ENCODE measurements at regions not wholly inside any gene's neighbourhood (a gene's known extent, or its start where the extent isn't known, plus 50 kb on each side); places are given as distances from the start of the nearest gene placed in this dataset.

DNA sequence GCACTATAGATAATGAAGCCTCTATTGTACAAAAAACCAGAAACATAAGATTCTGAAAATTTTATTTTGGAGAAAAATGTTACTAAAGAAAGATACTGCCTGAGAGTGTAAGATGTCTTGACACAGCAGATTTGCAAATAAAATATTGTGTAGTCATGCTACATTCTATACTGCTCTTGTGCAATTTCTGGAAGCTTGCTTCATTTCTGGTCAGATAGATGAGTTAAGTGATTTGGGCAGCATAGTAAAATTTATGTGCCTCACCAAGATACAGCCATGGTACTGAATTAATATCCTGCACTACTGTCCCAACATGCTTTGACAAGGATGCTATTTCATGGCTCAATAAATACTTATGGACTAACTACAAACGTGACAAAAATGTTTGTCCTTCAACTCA, 55.1 kb upstream of the STARD13 start:
- H3K9me3 ChIP-seq: no peaks in the 10 kb centered on the region
- intact Hi-C loops (cut with DNase I): no loop called here
- no peak overlapping the region for H3K27ac ChIP-seq (replicated peaks in 1 of 4)
- WGBS: 73% methylated on average over 1 of the region's 1 CpG
- H3K36me3 ChIP-seq: no peaks in the 10 kb centered on the region
- H3K27me3 ChIP-seq: no peaks in the 10 kb centered on the region
- no peak overlapping the region for H3K4me3 ChIP-seq
- TF ChIP-seq POLR2A (IDR thresholded peaks at IDR 0.05; ENCODE audit: low read depth) (no peak), EP300 (IDR thresholded peaks at IDR 0.05) (no peak), POLR2AphosphoS5 (IDR thresholded peaks at IDR 0.05) (no peak)
- TF ChIP-seq, protein P1, sequence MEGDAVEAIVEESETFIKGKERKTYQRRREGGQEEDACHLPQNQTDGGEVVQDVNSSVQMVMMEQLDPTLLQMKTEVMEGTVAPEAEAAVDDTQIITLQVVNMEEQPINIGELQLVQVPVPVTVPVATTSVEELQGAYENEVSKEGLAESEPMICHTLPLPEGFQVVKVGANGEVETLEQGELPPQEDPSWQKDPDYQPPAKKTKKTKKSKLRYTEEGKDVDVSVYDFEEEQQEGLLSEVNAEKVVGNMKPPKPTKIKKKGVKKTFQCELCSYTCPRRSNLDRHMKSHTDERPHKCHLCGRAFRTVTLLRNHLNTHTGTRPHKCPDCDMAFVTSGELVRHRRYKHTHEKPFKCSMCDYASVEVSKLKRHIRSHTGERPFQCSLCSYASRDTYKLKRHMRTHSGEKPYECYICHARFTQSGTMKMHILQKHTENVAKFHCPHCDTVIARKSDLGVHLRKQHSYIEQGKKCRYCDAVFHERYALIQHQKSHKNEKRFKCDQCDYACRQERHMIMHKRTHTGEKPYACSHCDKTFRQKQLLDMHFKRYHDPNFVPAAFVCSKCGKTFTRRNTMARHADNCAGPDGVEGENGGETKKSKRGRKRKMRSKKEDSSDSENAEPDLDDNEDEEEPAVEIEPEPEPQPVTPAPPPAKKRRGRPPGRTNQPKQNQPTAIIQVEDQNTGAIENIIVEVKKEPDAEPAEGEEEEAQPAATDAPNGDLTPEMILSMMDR (IDR thresholded peaks at IDR 0.05): no peak
- peaks cover 0 to 9% (median 3%) of the 10 kb centered on the region in 4 donors for H3K4me1 ChIP-seq
- no peak for DNase-seq (ENCODE audit: extremely low spot score)

DNA sequence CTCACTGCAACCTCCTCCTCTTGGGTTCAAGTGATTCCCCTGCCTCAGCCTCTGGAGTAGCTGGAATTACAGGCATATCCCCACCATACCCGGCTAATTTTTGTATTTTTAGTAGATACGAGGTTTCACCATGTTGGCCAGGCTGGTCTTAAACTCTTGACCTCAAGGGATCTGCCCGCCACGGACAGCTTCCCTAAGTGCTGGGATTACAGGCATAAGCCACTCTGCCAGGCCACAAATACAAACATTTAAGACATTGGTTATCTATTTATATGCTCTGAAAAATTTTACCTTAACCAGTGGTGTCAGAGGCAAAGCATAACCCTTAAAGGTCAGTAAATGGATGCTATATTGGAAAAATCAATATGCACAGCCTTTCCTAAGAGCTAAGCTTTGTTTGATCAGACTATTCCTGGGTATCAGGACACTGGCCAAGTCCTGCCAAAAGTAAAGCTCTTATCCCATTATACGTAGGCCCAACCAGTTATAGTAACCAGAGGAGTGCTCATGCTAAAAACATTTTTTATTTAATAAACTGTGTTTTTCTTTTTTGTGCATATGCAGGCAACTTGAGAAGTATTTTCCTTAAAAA, 56.4 kb upstream of the STARD13 start:
- WGBS: 86% methylated on average over 5 of the region's 5 CpGs
- Histone ChIP-seq H3K9me3 (no peaks in the 10 kb centered on the region), H3K4me3 (no peak overlapping the region), H3K27me3 (no peaks in the 10 kb centered on the region), H3K27ac (replicated peaks in 1 of 4) (no peak overlapping the region), H3K4me1 (peaks cover 0 to 15% (median 4%) of the 10 kb centered on the region in 4 donors), H3K36me3 (no peaks in the 10 kb centered on the region)
- TF ChIP-seq POLR2AphosphoS5 (IDR thresholded peaks at IDR 0.05): no peak
- no peak for TF ChIP-seq POLR2A (IDR thresholded peaks at IDR 0.05; ENCODE audit: low read depth)
- TF ChIP-seq EP300 (IDR thresholded peaks at IDR 0.05): no peak
- TF ChIP-seq, protein P1 (IDR thresholded peaks at IDR 0.05): no peak
- intact Hi-C loops (cut with DNase I): no loop called here
- no peak for DNase-seq (ENCODE audit: extremely low spot score)

DNA sequence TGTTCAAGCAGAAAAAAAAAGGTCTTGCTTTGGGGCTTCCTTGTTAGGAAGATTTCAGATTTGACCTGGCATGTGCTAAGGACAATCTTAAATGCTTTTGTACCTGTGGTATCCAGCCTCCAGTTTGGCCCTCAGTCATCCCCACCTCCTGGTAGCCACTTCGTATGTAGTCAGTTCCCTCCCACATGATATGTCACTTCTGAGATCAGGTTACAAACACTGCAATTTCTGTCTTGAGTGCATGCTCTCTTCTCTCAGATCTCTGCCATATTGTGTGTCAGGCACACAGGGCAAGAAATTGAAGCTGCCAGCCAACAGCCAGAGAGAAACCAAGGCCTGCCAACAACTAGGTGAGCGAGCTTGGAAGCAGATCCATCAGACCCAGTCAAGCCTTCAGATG, 60.3 kb upstream of the STARD13 start:
- Histone ChIP-seq H3K27ac (replicated peaks in 1 of 4) (no peak overlapping the region), H3K4me3 (no peak overlapping the region), H3K36me3 (no peaks in the 10 kb centered on the region), H3K27me3 (no peaks in the 10 kb centered on the region), H3K9me3 (no peaks in the 10 kb centered on the region), H3K4me1 (peaks cover 4 to 47% (median 35%) of the 10 kb centered on the region in 4 donors)
- peak; percentile 39 for DNase-seq (ENCODE audit: extremely low spot score)
- intact Hi-C loops (cut with DNase I): loop anchor here (5.0 kb wide), 1 partner anchor 59 kb away; the partner anchor contains the start of gene STARD13
- 84% methylated on average over 2 of the region's 2 CpGs for WGBS
- TF ChIP-seq POLR2AphosphoS5 (IDR thresholded peaks at IDR 0.05) (no peak), EP300 (IDR thresholded peaks at IDR 0.05) (no peak), POLR2A (IDR thresholded peaks at IDR 0.05; ENCODE audit: low read depth) (no peak)
- TF ChIP-seq, protein P1 (IDR thresholded peaks at IDR 0.05): no peak

DNA sequence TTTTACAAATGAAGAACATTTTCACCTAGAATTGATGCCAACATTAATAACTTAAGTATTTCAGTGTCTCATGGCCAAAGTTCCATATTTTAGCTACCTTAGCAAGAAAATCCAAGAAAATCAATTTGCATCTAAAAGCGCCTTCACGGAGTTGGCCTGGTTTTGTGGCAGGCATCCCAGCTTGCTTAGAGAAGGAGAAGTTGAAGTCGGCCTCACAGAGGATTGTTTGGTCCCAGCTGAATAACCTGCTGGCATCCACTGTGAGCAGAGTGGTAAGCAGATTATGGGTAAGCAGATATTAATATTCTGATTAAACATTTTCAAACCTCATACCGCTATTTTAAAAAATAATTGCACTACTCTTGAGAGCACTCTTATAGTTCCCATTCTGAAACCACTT, 62.3 kb upstream of the STARD13 start:
- H3K4me1 ChIP-seq: peaks cover 4 to 55% (median 42%) of the 10 kb centered on the region in 4 donors
- H3K36me3 ChIP-seq: no peaks in the 10 kb centered on the region
- intact Hi-C loops (cut with DNase I): loop anchor here (5.0 kb wide), 1 partner anchor 61 kb away; the partner anchor contains the start of gene STARD13
- peak overlapping the region in 3 of 4 donors; percentile 3 to 82 (median 15) for H3K4me3 ChIP-seq
- no peaks in the 10 kb centered on the region for H3K27me3 ChIP-seq
- no peak for TF ChIP-seq POLR2AphosphoS5 (IDR thresholded peaks at IDR 0.05)
- no peak for TF ChIP-seq EP300 (IDR thresholded peaks at IDR 0.05)
- H3K27ac ChIP-seq (replicated peaks in 1 of 4): peak overlapping the region in 3 of 4 donors; percentile 49 to 92 (median 88)
- 66% methylated on average over 4 of the region's 4 CpGs for WGBS
- no peaks in the 10 kb centered on the region for H3K9me3 ChIP-seq
- no peak for DNase-seq (ENCODE audit: extremely low spot score)

DNA sequence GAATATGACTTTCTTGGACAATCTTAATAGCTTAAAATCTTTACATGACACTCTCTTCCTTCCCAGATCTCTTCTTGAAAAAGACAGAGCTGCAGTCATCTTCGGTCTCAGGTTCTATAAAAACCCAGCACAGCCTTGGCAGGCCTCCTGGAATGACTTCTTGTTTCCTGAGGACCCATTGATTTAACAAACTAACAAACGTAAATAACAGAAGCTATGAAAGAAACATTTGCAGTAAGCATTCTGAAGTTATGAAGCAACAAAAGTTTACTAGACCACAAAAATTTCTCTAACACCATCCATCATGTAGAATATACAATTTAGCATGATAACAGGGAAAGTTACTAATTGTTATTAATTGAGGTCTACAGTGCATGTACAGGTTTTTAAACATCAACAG, 62.8 kb upstream of the STARD13 start:
- intact Hi-C loops (cut with DNase I): loop anchor here (5.0 kb wide), 1 partner anchor 61 kb away; the partner anchor contains the start of gene STARD13
- no peak for TF ChIP-seq POLR2AphosphoS5 (IDR thresholded peaks at IDR 0.05)
- no peak for TF ChIP-seq POLR2A (IDR thresholded peaks at IDR 0.05; ENCODE audit: low read depth)
- H3K4me3 ChIP-seq: peak overlapping the region in 3 of 4 donors; percentile 75 to 95 (median 82)
- peaks cover 4 to 55% (median 42%) of the 10 kb centered on the region in 4 donors for H3K4me1 ChIP-seq
- no peak for DNase-seq (ENCODE audit: extremely low spot score)
- H3K36me3 ChIP-seq: no peaks in the 10 kb centered on the region
- peak overlapping the region in 3 of 4 donors; percentile 88 to 93 (median 92) for H3K27ac ChIP-seq (replicated peaks in 1 of 4)
- H3K9me3 ChIP-seq: no peaks in the 10 kb centered on the region
- 41% methylated on average over 2 of the region's 2 CpGs for WGBS
- no peaks in the 10 kb centered on the region for H3K27me3 ChIP-seq

Measured in esophagus muscularis mucosa (tissue), 4 donors.